OCI-LY1 (cell line): ENCODE measurements at regions not wholly inside any gene's neighbourhood (a gene's known extent, or its start where the extent isn't known, plus 50 kb on each side); places are given as distances from the start of the nearest gene placed in this dataset.

Experiments
- H2AFZ ChIP-seq: fragments of 200-600 bp; sonication (generic), shearing (Covaris generic); 2 replicates; pipeline ENCODE4 v1.6.0; 2014; ENCODE audit warnings: antibody characterized with exemption, mild to moderate bottlenecking, low read length
- H3F3A ChIP-seq: fragments of 200-600 bp; sonication (generic), shearing (Covaris generic); 2 replicates; pipeline ENCODE4 v1.6.0; 2014; ENCODE audit warnings: mild to moderate bottlenecking, antibody characterized with exemption, low read length, moderate library complexity; ENCODE audit not compliant: insufficient read depth
- H3K27ac ChIP-seq: fragments of 200-600 bp; sonication (generic); 2 replicates; pipeline ENCODE4 v1.5.1; 2014; ENCODE audit warnings: low read length, mixed run types, mild to moderate bottlenecking, low read depth; ENCODE audit not compliant: poor library complexity, severe bottlenecking
- H3K27me3 ChIP-seq: fragments of 200-600 bp; sonication (generic); 2 replicates; pipeline ENCODE4 v1.6.0; 2014; ENCODE audit warnings: antibody characterized with exemption, mild to moderate bottlenecking, low read length, moderate library complexity; ENCODE audit not compliant: insufficient read depth
- H3K36me3 ChIP-seq: fragments of 200-600 bp; sonication (generic); 2 replicates; pipeline ENCODE4 v1.6.1; 2014; ENCODE audit warnings: mild to moderate bottlenecking, antibody characterized with exemption, low read length, moderate library complexity, mixed read lengths; ENCODE audit not compliant: insufficient read depth
- H3K4me1 ChIP-seq: fragments of 200-600 bp; sonication (generic); 2 replicates; pipeline ENCODE4 v1.5.1; 2014; ENCODE audit warnings: mild to moderate bottlenecking, low read length, moderate library complexity; ENCODE audit not compliant: insufficient read depth, severe bottlenecking
- H3K4me2 ChIP-seq: fragments of 200-600 bp; sonication (generic), shearing (Covaris generic); 2 replicates; pipeline ENCODE4 v1.6.1; 2014; ENCODE audit warnings: low read length
- H3K4me3 ChIP-seq: fragments of 200-600 bp; sonication (generic); 2 replicates; pipeline ENCODE4 v1.5.1; 2014; ENCODE audit warnings: low read length, low read depth, mild to moderate bottlenecking, mixed read lengths; ENCODE audit not compliant: poor library complexity, severe bottlenecking
- H3K79me2 ChIP-seq: fragments of 200-600 bp; shearing (Covaris generic); 2 replicates; pipeline ENCODE4 v1.6.1; 2016; ENCODE audit warnings: mixed run types, low read length, mixed read lengths; ENCODE audit not compliant: insufficient read depth
- H3K9ac ChIP-seq: fragments of 200-600 bp; sonication (generic), shearing (Covaris generic); 2 replicates; pipeline ENCODE4 v1.6.1; 2014; ENCODE audit warnings: mild to moderate bottlenecking, low read length, mixed read lengths
- H3K9me2 ChIP-seq: fragments of 200-600 bp; sonication (generic), shearing (Covaris generic); 2 replicates; pipeline ENCODE4 v1.6.1; 2014; ENCODE audit warnings: low read depth, mild to moderate bottlenecking, low read length, mixed read lengths
- H3K9me3 ChIP-seq: fragments of 200-600 bp; shearing (Covaris generic); 2 replicates; pipeline ENCODE4 v1.6.1; 2014; ENCODE audit warnings: low read length, mixed read lengths
- H4K20me1 ChIP-seq: fragments of 200-600 bp; sonication (generic), shearing (Covaris generic); 2 replicates; pipeline ENCODE4 v1.6.0; 2016; ENCODE audit warnings: mild to moderate bottlenecking, low read length; ENCODE audit not compliant: insufficient read depth
- EZH2 ChIP-seq: fragments of 200-600 bp; sonication (generic), shearing (Covaris generic); IDR thresholded peaks from 2 replicates; pipeline ENCODE4 v1.8.0; 2017; ENCODE audit warnings: borderline replicate concordance, mixed run types, mild to moderate bottlenecking, antibody characterized with exemption, low read length, moderate library complexity, mixed read lengths
- TF ChIP-seq, protein P1 (sequence below): fragments of 200-600 bp; sonication (generic), shearing (Covaris generic); IDR thresholded peaks from 2 replicates; pipeline ENCODE4 v1.5.1; 2017; ENCODE audit warnings: mild to moderate bottlenecking, antibody characterized with exemption, low read length, moderate library complexity, mixed read lengths

DNA sequence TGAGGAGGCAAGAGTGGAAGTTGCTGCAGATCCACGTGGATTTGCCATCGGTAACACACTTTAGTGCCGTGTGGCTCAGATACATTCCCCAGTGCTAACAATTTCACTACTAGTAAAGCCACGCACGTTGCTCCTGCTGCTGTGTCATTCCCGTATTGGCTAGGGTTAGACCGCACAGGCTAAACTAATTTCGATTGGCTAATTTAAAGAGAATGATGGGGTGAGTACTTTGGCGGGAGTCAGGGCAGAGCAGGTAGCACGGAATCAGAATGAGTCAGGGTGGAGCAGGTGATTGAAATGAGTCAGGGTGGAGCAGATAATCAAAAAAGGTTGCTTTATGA, 1337.5 kb downstream of the FSTL5 start:
- no peaks in the 10 kb centered on the region for H3K79me2 ChIP-seq
- H3K9ac ChIP-seq: no peak overlapping the region
- no peak overlapping the region for H3K4me2 ChIP-seq
- peaks cover 7% of the 10 kb centered on the region for H3K4me1 ChIP-seq
- H3K4me3 ChIP-seq: no peak overlapping the region
- no peak overlapping the region for H2AFZ ChIP-seq
- H4K20me1 ChIP-seq: no peaks in the 10 kb centered on the region
- no peaks in the 10 kb centered on the region for H3F3A ChIP-seq
- no peaks in the 10 kb centered on the region for H3K27me3 ChIP-seq
- no peaks in the 10 kb centered on the region for H3K36me3 ChIP-seq
- no peak for TF ChIP-seq EZH2
- TF ChIP-seq, protein P1, sequence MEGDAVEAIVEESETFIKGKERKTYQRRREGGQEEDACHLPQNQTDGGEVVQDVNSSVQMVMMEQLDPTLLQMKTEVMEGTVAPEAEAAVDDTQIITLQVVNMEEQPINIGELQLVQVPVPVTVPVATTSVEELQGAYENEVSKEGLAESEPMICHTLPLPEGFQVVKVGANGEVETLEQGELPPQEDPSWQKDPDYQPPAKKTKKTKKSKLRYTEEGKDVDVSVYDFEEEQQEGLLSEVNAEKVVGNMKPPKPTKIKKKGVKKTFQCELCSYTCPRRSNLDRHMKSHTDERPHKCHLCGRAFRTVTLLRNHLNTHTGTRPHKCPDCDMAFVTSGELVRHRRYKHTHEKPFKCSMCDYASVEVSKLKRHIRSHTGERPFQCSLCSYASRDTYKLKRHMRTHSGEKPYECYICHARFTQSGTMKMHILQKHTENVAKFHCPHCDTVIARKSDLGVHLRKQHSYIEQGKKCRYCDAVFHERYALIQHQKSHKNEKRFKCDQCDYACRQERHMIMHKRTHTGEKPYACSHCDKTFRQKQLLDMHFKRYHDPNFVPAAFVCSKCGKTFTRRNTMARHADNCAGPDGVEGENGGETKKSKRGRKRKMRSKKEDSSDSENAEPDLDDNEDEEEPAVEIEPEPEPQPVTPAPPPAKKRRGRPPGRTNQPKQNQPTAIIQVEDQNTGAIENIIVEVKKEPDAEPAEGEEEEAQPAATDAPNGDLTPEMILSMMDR: no peak
- H3K9me3 ChIP-seq: no peaks in the 10 kb centered on the region
- no peak overlapping the region for H3K27ac ChIP-seq
- no peaks in the 10 kb centered on the region for H3K9me2 ChIP-seq

DNA sequence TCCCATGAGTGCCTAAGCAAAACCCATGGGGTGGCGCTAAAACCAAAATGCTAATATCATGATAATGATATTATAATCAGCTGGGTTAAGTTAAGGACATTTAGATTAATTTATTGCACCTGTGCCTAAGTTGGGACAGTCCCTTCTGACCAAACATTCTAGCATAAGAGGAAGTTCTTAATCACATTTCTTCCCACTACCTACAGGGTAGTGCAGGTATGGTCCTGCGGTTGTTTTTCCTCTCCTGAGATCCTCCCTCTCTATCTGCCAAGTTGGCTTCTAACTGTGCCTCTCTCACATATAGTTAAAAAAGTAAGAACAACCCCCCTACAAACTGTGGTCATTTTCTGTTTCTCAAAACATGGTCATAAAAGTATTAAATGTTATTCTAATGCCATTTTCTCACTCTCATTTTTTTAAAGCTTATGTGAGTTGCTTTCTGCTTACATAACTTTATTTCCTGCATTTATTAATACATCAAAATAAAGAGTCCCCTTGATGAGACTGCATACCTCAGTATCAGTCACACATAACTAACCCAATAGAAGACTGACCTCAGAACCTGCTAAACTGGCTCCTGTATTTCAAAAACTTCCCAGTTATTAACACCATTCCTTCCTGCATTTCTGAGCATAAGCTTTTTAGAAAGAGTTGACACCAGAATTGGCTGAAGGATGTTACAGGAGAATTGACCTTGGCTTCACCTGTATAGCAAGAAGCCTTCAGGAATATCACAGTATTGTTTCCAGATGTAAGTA, 1332.5 kb downstream of the FSTL5 start:
- Histone ChIP-seq H3K9ac (no peak overlapping the region), H3K4me3 (no peak overlapping the region), H2AFZ (no peak overlapping the region), H3K4me1 (peaks cover under 1% of the 10 kb centered on the region), H3K27me3 (no peaks in the 10 kb centered on the region), H3K9me3 (no peaks in the 10 kb centered on the region), H3K27ac (no peak overlapping the region), H3K9me2 (no peaks in the 10 kb centered on the region), H3K36me3 (no peaks in the 10 kb centered on the region), H3K79me2 (no peaks in the 10 kb centered on the region), H3K4me2 (no peak overlapping the region), H4K20me1 (no peaks in the 10 kb centered on the region), H3F3A (no peaks in the 10 kb centered on the region)
- TF ChIP-seq EZH2: no peak
- TF ChIP-seq, protein P1: no peak

DNA sequence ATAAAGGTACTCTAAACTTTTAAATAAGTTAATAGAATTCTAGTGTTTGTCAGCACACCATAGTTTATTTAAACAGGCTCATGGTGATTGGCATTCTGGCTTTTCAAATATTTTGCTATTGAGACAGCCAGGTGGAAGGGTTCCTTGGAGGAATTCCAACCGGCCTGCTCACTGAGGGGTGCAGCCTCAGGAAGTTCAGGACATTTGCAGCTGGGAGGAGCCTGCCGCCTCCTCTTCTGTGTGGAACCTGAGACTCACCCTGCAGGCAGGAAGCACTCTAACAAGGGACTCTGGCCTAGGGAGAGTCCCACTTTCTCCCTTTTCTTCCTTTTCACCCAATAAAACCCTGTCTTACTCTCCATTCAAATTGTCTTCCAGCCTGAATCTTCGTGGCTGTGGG, 1328.0 kb downstream of the FSTL5 start:
- H3K27ac ChIP-seq: no peak overlapping the region
- H3K9me2 ChIP-seq: no peaks in the 10 kb centered on the region
- H2AFZ ChIP-seq: no peak overlapping the region
- H3K4me1 ChIP-seq: no peaks in the 10 kb centered on the region
- H3K36me3 ChIP-seq: no peaks in the 10 kb centered on the region
- no peaks in the 10 kb centered on the region for H3K9me3 ChIP-seq
- no peak overlapping the region for H3K4me3 ChIP-seq
- no peak overlapping the region for H3K4me2 ChIP-seq
- TF ChIP-seq EZH2: no peak
- TF ChIP-seq, protein P1: no peak
- H3K79me2 ChIP-seq: no peaks in the 10 kb centered on the region
- no peaks in the 10 kb centered on the region for H3K27me3 ChIP-seq
- H3F3A ChIP-seq: no peaks in the 10 kb centered on the region
- H4K20me1 ChIP-seq: no peaks in the 10 kb centered on the region
- no peak overlapping the region for H3K9ac ChIP-seq
